SU-DHL-6 (cell line): ENCODE measurements at regions not wholly inside any gene's neighbourhood (a gene's known extent, or its start where the extent isn't known, plus 50 kb on each side); places are given as distances from the start of the nearest gene placed in this dataset.

Experiments used
- CTCF ChIP-seq: fragments of 200-600 bp; sonication (generic); IDR thresholded peaks from one replicate; pipeline ENCODE4 v1.5.1; 2017; ENCODE audit warnings: antibody characterized with exemption, mild to moderate bottlenecking, low read length, moderate library complexity; ENCODE audit not compliant: insufficient read depth, poor library complexity, severe bottlenecking
- EZH2phosphoT487 ChIP-seq: fragments of 200-600 bp; sonication (generic), shearing (Covaris generic); conservative IDR thresholded peaks from 2 replicates; pipeline ENCODE4 v1.6.1; 2018; ENCODE audit warnings: mild to moderate bottlenecking, antibody characterized with exemption, low read length, moderate library complexity, mixed read lengths

GRCh38 chr7:68222311-68222710 is 1225.7 kb downstream of the TYW1 start:
- TF ChIP-seq CTCF = no peak
- no peak for TF ChIP-seq EZH2phosphoT487
